ENCODE measurements at regions not wholly inside any gene's neighbourhood (a gene's known extent, or its start where the extent isn't known, plus 50 kb on each side); places are given as distances from the start of the nearest gene placed in this dataset.

DNA sequence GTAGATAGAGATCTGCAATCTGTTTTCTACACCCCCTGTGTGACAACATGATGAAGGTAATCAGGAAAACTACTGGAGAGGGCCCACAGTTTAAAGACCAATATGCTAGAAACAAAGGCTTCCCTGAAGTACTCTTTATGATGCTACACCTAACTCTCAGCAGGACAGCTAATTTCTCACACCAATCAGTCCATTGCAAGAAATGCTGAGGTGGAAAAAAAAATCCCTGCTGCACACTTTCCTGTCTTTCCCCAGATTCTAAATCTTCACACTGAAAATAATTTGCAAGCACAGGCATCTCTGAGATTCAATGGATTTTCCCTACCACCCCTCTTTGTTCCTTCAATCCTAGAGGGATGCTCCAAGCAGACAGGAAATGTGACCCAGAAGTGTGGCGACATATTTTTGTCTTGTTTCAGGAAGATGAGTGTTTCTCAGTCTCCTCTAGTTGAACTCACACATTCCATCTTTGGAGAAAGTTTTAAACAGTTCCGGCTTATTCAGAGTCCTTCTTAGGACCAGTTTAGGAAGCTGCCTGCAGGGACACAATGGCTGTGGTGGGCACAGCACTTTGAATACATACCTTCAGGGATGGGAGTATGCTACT is 671.6 kb downstream of the DIAPH3 start:
- TF ChIP-seq POLR2A (IDR thresholded peaks at IDR 0.05) (no peak), POLR2AphosphoS5 (IDR thresholded peaks at IDR 0.05) (no peak)
- TF ChIP-seq, protein P1, sequence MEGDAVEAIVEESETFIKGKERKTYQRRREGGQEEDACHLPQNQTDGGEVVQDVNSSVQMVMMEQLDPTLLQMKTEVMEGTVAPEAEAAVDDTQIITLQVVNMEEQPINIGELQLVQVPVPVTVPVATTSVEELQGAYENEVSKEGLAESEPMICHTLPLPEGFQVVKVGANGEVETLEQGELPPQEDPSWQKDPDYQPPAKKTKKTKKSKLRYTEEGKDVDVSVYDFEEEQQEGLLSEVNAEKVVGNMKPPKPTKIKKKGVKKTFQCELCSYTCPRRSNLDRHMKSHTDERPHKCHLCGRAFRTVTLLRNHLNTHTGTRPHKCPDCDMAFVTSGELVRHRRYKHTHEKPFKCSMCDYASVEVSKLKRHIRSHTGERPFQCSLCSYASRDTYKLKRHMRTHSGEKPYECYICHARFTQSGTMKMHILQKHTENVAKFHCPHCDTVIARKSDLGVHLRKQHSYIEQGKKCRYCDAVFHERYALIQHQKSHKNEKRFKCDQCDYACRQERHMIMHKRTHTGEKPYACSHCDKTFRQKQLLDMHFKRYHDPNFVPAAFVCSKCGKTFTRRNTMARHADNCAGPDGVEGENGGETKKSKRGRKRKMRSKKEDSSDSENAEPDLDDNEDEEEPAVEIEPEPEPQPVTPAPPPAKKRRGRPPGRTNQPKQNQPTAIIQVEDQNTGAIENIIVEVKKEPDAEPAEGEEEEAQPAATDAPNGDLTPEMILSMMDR (IDR thresholded peaks at IDR 0.05) = no peak

All from prostate gland (tissue), 2 donors.